Testis (tissue), 2 donors: ENCODE measurements at regions not wholly inside any gene's neighbourhood (a gene's known extent, or its start where the extent isn't known, plus 50 kb on each side); places are given as distances from the start of the nearest gene placed in this dataset.

Experiments used
- DNase-seq: peaks from one replicate; pipeline ENCODE4 v3.0.0-alpha.2; 2019
- H3K27ac ChIP-seq, 2 donors: fragments of 200-600 bp; sonication (generic); one replicate each; pipeline ENCODE4 v1.5.1; 2019
- H3K27me3 ChIP-seq: fragments of 200-600 bp; sonication (generic); one replicate; pipeline ENCODE4 v1.5.1; 2019
- H3K36me3 ChIP-seq: fragments of 200-600 bp; sonication (generic); one replicate; pipeline ENCODE4 v1.5.1; 2017; ENCODE audit warnings: low read depth; ENCODE audit errors: missing control alignments
- H3K4me1 ChIP-seq: fragments of 200-600 bp; sonication (generic); one replicate; pipeline ENCODE4 v1.5.1; 2019
- H3K4me3 ChIP-seq, 2 donors: fragments of 200-600 bp; sonication (generic); one replicate each; pipeline ENCODE4 v1.5.1; 2017 to 2019
- H3K9me3 ChIP-seq: fragments of 200-600 bp; sonication (generic); one replicate; pipeline ENCODE4 v1.5.1; 2017
- POLR2A ChIP-seq: fragments of 450-650 bp; IDR thresholded peaks from one replicate; pipeline ENCODE4 v1.6.1; 2017; ENCODE audit warnings: antibody characterized with exemption, mild to moderate bottlenecking, moderate library complexity
- WGBS, 2 donors: methylation state at CpG; one replicate each; pipeline ENCODE4 v1.1.5; 2018; 5-methylcytosine and 5-hydroxymethylcytosine counted together
- intact Hi-C: fragments of 100-400 bp; cut with DNase I; formaldehyde crosslinking; loops from one replicate; pipeline ENCODE4 v1.15.1; 2023; ENCODE audit warnings: low total_unique reads
- TF ChIP-seq, protein P1 (sequence below), 3 experiments: fragments of 450-650 bp in 2 of 3; fragments of 200-600 bp in 1 of 3; sonication (generic) in 1 of 3; IDR thresholded peaks; one replicate each; pipeline ENCODE4 v1.5.1; 2016 to 2019; ENCODE audit warnings: antibody characterized with exemption in 3 of 3, mild to moderate bottlenecking in 2 of 3, moderate library complexity in 1 of 3

DNA sequence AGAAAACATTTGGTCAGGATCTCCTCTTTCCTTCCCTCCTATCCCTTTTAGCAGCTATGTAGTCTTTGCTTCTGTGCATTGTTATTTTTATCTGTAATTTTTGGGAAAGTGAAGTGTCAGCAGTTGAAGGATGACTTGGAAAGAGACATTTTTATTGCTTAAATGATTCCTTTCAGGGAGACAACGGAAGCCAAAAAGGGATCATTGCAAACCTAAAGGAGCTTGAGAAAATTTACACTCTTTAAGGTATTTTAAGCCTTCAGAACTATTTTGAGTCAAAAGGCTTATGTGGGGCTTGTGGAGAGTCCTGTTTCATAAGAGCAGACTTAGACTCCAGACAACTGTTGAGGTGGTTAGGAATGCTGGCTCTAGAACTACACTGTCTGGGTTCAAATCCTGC is 281.6 kb downstream of the KIF4B start:
- Histone ChIP-seq H3K4me3 (no peak overlapping the region), H3K27me3 (no peaks in the 10 kb centered on the region), H3K9me3 (no peaks in the 10 kb centered on the region), H3K36me3 (no peaks in the 10 kb centered on the region), H3K27ac (no peak overlapping the region), H3K4me1 (no peaks in the 10 kb centered on the region)
- TF ChIP-seq, protein P1, sequence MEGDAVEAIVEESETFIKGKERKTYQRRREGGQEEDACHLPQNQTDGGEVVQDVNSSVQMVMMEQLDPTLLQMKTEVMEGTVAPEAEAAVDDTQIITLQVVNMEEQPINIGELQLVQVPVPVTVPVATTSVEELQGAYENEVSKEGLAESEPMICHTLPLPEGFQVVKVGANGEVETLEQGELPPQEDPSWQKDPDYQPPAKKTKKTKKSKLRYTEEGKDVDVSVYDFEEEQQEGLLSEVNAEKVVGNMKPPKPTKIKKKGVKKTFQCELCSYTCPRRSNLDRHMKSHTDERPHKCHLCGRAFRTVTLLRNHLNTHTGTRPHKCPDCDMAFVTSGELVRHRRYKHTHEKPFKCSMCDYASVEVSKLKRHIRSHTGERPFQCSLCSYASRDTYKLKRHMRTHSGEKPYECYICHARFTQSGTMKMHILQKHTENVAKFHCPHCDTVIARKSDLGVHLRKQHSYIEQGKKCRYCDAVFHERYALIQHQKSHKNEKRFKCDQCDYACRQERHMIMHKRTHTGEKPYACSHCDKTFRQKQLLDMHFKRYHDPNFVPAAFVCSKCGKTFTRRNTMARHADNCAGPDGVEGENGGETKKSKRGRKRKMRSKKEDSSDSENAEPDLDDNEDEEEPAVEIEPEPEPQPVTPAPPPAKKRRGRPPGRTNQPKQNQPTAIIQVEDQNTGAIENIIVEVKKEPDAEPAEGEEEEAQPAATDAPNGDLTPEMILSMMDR (IDR thresholded peaks at IDR 0.05): no peak
- no peak for TF ChIP-seq POLR2A
- DNase-seq: no peak
- WGBS, 2 donors: 55 to 56% methylated on average over 1 of the region's 1 CpG
- intact Hi-C loops: no loop called here

DNA sequence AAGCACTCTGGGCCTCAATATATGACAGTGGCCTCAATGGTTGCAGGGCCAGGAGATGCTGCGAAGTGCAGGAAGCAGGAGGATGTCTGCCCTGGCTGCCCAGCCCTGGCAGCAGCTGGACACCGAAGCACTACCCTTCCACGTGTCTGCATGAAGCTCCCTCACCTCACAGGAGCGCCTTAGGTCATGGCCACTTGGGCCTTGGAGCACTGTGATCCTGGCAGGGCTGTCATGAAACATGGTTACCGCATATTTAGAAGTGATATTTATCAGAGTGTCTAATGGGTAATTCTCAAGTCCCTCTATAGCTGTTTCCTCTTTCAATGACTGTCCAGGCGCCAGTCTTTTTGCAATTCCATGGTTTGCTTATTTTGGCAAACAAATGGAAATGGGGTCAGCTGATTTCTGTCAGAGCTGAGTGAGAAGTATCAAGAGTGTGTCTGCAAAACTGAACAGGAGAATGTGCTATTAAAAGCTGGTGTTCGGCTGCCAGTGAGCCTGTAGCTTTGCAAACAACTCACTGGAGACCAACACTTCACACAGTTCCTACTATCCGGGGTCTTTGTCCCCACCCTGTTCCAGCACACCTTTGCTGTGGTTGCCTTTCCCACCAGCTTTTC is 285.9 kb downstream of the KIF4B start:
- H3K4me3 ChIP-seq: no peak overlapping the region
- H3K36me3 ChIP-seq: no peaks in the 10 kb centered on the region
- WGBS, 2 donors: 66 to 83% methylated on average over 7 to 8 of the region's 8 CpGs
- intact Hi-C loops: no loop called here
- DNase-seq: no peak
- TF ChIP-seq POLR2A: no peak
- TF ChIP-seq, protein P1 (IDR thresholded peaks at IDR 0.05): no peak
- no peaks in the 10 kb centered on the region for H3K9me3 ChIP-seq
- H3K4me1 ChIP-seq: no peaks in the 10 kb centered on the region
- no peak overlapping the region for H3K27ac ChIP-seq
- H3K27me3 ChIP-seq: no peaks in the 10 kb centered on the region

DNA sequence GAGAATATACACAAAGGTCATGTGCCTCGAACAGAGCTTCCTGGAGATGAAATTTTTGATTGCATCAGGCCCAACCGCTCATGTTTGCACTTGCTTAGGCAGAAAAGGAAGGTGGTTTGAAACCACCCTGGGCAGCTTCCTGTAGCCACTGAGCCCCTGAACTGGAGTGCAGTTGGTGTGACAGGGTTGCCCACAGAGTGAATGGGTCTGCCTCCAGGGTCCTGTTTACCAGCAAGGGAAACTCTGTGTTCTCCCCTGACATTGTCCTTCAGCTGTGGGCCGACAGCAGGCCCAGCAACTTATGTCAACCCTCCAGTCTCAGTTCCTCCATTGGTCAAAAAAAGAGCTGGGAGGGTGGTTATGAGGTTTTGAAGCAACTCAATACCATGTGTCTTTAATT is 289.6 kb downstream of the KIF4B start:
- Histone ChIP-seq H3K27ac (no peak overlapping the region), H3K4me3 (no peak overlapping the region), H3K36me3 (no peaks in the 10 kb centered on the region), H3K9me3 (no peaks in the 10 kb centered on the region), H3K27me3 (no peaks in the 10 kb centered on the region), H3K4me1 (no peaks in the 10 kb centered on the region)
- intact Hi-C loops: no loop called here
- TF ChIP-seq POLR2A: no peak
- TF ChIP-seq, protein P1 (IDR thresholded peaks at IDR 0.05): no peak
- DNase-seq: no peak
- 64 to 65% methylated on average over 3 of the region's 3 CpGs for WGBS, 2 donors

DNA sequence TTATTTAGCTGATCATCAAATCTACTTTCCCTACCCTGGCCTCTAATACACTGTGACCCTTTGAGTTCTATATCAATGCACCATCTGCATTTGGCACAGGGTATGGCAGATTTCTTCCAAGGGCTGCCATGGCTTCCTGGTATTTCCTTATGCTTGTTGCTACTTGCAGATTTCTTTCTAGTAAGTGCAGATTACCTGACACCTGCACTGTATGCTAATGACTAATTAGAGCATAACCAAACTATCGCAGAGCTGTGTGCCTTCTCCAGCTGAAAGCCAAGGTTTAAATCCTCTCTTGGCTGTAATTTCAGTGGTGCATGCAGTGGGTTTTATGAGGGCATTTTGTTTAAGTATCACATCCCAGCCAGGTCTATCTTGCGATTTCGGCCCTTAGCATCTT is 293.7 kb downstream of the KIF4B start:
- intact Hi-C loops: no loop called here
- no peaks in the 10 kb centered on the region for H3K9me3 ChIP-seq
- no peaks in the 10 kb centered on the region for H3K27me3 ChIP-seq
- H3K4me3 ChIP-seq: no peak overlapping the region
- no peaks in the 10 kb centered on the region for H3K36me3 ChIP-seq
- 94% methylated on average over 3 of the region's 3 CpGs for WGBS, 2 donors
- TF ChIP-seq POLR2A: no peak
- TF ChIP-seq, protein P1 (IDR thresholded peaks at IDR 0.05): no peak
- H3K27ac ChIP-seq: no peak overlapping the region
- H3K4me1 ChIP-seq: no peaks in the 10 kb centered on the region
- DNase-seq: no peak

DNA sequence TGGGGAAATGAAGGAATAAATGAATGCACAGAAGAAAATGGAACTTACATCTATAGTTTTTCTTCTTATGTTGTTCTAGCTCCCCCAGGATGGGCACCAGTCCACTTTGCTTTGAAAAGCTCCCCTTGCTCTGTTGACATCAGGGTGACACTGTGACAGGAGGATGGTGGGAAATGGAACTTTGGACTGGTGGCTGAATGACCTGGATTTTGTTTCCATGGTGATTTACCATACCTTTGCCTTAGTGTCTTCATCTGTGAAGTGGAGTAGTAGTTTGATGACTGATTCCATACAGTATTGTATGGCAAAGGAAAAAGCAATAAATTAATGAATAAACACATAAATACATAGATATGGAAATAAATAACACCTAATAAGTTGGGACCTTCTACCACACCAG is 294.7 kb downstream of the KIF4B start:
- no peaks in the 10 kb centered on the region for H3K9me3 ChIP-seq
- no peak overlapping the region for H3K4me3 ChIP-seq
- H3K27me3 ChIP-seq: no peaks in the 10 kb centered on the region
- no peak overlapping the region for H3K27ac ChIP-seq
- H3K4me1 ChIP-seq: no peaks in the 10 kb centered on the region
- TF ChIP-seq, protein P1 (IDR thresholded peaks at IDR 0.05): no peak
- no peak for TF ChIP-seq POLR2A
- DNase-seq: no peak
- intact Hi-C loops: no loop called here
- no peaks in the 10 kb centered on the region for H3K36me3 ChIP-seq
